GM23338 (cell line): ENCODE measurements at regions not wholly inside any gene's neighbourhood (a gene's known extent, or its start where the extent isn't known, plus 50 kb on each side); places are given as distances from the start of the nearest gene placed in this dataset.

ENCODE experiments used
- CREB1 ChIP-seq: fragments of 250-450 bp; sonication (Bioruptor Pico); IDR thresholded peaks from 2 replicates; pipeline ENCODE4 v1.5.0; 2020; ENCODE audit warnings: low read depth, mild to moderate bottlenecking, moderate library complexity
- CTCF ChIP-seq, 2 experiments: fragments of 200-600 bp in 1 of 2; sonication (generic) in 1 of 2; conservative IDR thresholded peaks; 2 replicates each; pipeline versions ENCODE4 v1.5.1 to v1.6.1; 2016 to 2017; ENCODE audit warnings: antibody characterized with exemption in 2 of 2, low read depth in 2 of 2, mild to moderate bottlenecking in 2 of 2, moderate library complexity in 1 of 2
- ETS1 ChIP-seq: IDR thresholded peaks from 2 replicates; pipeline ENCODE4 v1.6.1; 2016; ENCODE audit warnings: antibody characterized with exemption
- EZH2 ChIP-seq: fragments of 200-600 bp; sonication (generic); IDR thresholded peaks from one replicate; pipeline ENCODE4 v1.8.0; 2017; ENCODE audit warnings: antibody characterized with exemption, mild to moderate bottlenecking, low read depth; ENCODE audit not compliant: unreplicated experiment
- EZH2phosphoT487 ChIP-seq: fragments of 200-600 bp; sonication (generic); IDR thresholded peaks from one replicate; pipeline ENCODE4 v1.8.1; 2018; ENCODE audit warnings: antibody characterized with exemption; ENCODE audit not compliant: unreplicated experiment
- POLR2AphosphoS5 ChIP-seq: IDR thresholded peaks from 2 replicates; pipeline ENCODE4 v1.6.1; 2016; ENCODE audit warnings: antibody characterized with exemption, low read depth
- ZNF331 ChIP-seq: fragments of 250-450 bp; sonication (Bioruptor Pico); IDR thresholded peaks from 2 replicates; pipeline ENCODE4 v1.5.0; 2020; ENCODE audit warnings: low read depth, mild to moderate bottlenecking, moderate library complexity
- TF ChIP-seq, protein P1 (sequence below): IDR thresholded peaks from one replicate; pipeline ENCODE4 v1.6.1; 2018; ENCODE audit warnings: antibody characterized with exemption; ENCODE audit not compliant: unreplicated experiment

GRCh38 chr9:126558051-126558665, 55.6 kb upstream of the LMX1B start:
- no peak for TF ChIP-seq POLR2AphosphoS5
- TF ChIP-seq, protein P1, sequence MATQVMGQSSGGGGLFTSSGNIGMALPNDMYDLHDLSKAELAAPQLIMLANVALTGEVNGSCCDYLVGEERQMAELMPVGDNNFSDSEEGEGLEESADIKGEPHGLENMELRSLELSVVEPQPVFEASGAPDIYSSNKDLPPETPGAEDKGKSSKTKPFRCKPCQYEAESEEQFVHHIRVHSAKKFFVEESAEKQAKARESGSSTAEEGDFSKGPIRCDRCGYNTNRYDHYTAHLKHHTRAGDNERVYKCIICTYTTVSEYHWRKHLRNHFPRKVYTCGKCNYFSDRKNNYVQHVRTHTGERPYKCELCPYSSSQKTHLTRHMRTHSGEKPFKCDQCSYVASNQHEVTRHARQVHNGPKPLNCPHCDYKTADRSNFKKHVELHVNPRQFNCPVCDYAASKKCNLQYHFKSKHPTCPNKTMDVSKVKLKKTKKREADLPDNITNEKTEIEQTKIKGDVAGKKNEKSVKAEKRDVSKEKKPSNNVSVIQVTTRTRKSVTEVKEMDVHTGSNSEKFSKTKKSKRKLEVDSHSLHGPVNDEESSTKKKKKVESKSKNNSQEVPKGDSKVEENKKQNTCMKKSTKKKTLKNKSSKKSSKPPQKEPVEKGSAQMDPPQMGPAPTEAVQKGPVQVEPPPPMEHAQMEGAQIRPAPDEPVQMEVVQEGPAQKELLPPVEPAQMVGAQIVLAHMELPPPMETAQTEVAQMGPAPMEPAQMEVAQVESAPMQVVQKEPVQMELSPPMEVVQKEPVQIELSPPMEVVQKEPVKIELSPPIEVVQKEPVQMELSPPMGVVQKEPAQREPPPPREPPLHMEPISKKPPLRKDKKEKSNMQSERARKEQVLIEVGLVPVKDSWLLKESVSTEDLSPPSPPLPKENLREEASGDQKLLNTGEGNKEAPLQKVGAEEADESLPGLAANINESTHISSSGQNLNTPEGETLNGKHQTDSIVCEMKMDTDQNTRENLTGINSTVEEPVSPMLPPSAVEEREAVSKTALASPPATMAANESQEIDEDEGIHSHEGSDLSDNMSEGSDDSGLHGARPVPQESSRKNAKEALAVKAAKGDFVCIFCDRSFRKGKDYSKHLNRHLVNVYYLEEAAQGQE = no peak
- TF ChIP-seq CTCF (conservative IDR thresholded peaks at IDR 0.05; ENCODE audit: low read depth in 2 of 2) = peak; percentile 96 to 99
- TF ChIP-seq ETS1 = no peak
- no peak for TF ChIP-seq ZNF331 (CRISPR knock-in tag)
- no peak for TF ChIP-seq CREB1 (CRISPR knock-in tag)
- no peak for TF ChIP-seq EZH2
- TF ChIP-seq EZH2phosphoT487 = no peak
